K562 (cell line): ENCODE measurements at regions not wholly inside any gene's neighbourhood (a gene's known extent, or its start where the extent isn't known, plus 50 kb on each side); places are given as distances from the start of the nearest gene placed in this dataset.

Experiments used
- FOXM1 ChIP-seq, 2 experiments: fragments of 450-650 bp in 1 of 2; sonication (generic) in 1 of 2; formaldehyde crosslinking in 1 of 2; IDR thresholded peaks; 2 replicates each; pipeline versions ENCODE4 v1.6.1 to v1.9.0; 2017 to 2022; ENCODE audit warnings: low read depth in 2 of 2, mild to moderate bottlenecking in 2 of 2, missing genetic modification reagents in 1 of 2, moderate library complexity in 1 of 2
- HDAC1 ChIP-seq, 2 experiments: fragments of 450-650 bp; IDR thresholded peaks; 2 replicates each; pipeline ENCODE4 v1.6.1; 2016 to 2017; ENCODE audit warnings: inconsistent platforms in 1 of 2, mild to moderate bottlenecking in 1 of 2, moderate library complexity in 1 of 2
- JUN ChIP-seq, 2 experiments: sonication (generic) in 1 of 2; formaldehyde crosslinking in 1 of 2; IDR thresholded peaks; 2 replicates each; pipeline versions ENCODE4 v1.6.1 to v1.8.0; 2012 to 2022; ENCODE audit warnings: borderline replicate concordance in 2 of 2, mild to moderate bottlenecking in 2 of 2, improper control_type of control experiment in 1 of 2, low read depth in 1 of 2, low read length in 1 of 2, missing genetic modification reagents in 1 of 2
- JUND ChIP-seq, 2 experiments: IDR thresholded peaks; 2 replicates in 1 of 2; 3 replicates in 1 of 2; pipeline ENCODE4 v1.6.1; 2011; ENCODE audit warnings: borderline replicate concordance in 2 of 2, low read depth in 2 of 2, low read length in 2 of 2, improper control_type of control experiment in 1 of 2, missing biosample characterization in 1 of 2, missing genetic modification characterization in 1 of 2, missing genetic modification reagents in 1 of 2
- RFX5 ChIP-seq: IDR thresholded peaks from 2 replicates; pipeline ENCODE4 v1.6.1; 2011; ENCODE audit warnings: low read depth, mild to moderate bottlenecking, improper control_type of control experiment, low read length
- TAF1 ChIP-seq: IDR thresholded peaks from 2 replicates; pipeline ENCODE4 v1.6.1; 2011; ENCODE audit warnings: mild to moderate bottlenecking, low read length, moderate library complexity; ENCODE audit not compliant: insufficient read depth, control insufficient read depth, severe bottlenecking; ENCODE audit errors: extremely low read depth
- TCF7 ChIP-seq: sonication (generic); IDR thresholded peaks from 2 replicates; pipeline ENCODE4 v1.6.1; 2016; ENCODE audit warnings: antibody characterized with exemption, borderline replicate concordance
- YY1 ChIP-seq, 3 experiments: IDR thresholded peaks; 2 replicates each; pipeline ENCODE4 v1.6.1; 2011; ENCODE audit warnings: low read length in 2 of 3, mild to moderate bottlenecking in 2 of 3, moderate library complexity in 2 of 3, borderline replicate concordance in 1 of 3, control low read depth in 1 of 3, low read depth in 1 of 3; ENCODE audit not compliant: insufficient read depth in 3 of 3, insufficient replicate concordance in 2 of 3, control insufficient read depth in 1 of 3, insufficient read length in 1 of 3; ENCODE audit errors: extremely low read depth in 1 of 3
- TF ChIP-seq, protein P1 (sequence below), 3 experiments: IDR thresholded peaks in 2 of 3; conservative IDR thresholded peaks in 1 of 3; 2 replicates each; pipeline ENCODE4 v1.5.1; 2011 to 2012; ENCODE audit warnings: low read length in 3 of 3, mild to moderate bottlenecking in 3 of 3, control low read depth in 2 of 3, improper control_type of control experiment in 1 of 3, inconsistent platforms in 1 of 3, low read depth in 1 of 3, mixed read lengths in 1 of 3, moderate library complexity in 1 of 3; ENCODE audit not compliant: insufficient read depth in 2 of 3
- TF ChIP-seq, protein P2 (sequence below): fragments of 450-650 bp; formaldehyde crosslinking; IDR thresholded peaks from 2 replicates; pipeline ENCODE4 v1.4.0; 2020; ENCODE audit warnings: mild to moderate bottlenecking, moderate library complexity
- TF ChIP-seq, protein P3 (sequence below), 2 experiments: fragments of 450-650 bp; formaldehyde crosslinking in 1 of 2; IDR thresholded peaks; 2 replicates each; pipeline versions ENCODE4 v1.4.0 to v1.6.1; 2014 to 2020; ENCODE audit warnings: mild to moderate bottlenecking in 2 of 2, borderline replicate concordance in 1 of 2, low read depth in 1 of 2
- TF ChIP-seq, protein P4 (sequence below): sonication (generic); formaldehyde crosslinking; IDR thresholded peaks from 2 replicates; pipeline ENCODE4 v1.5.0; 2020; ENCODE audit warnings: missing genetic modification reagents

DNA sequence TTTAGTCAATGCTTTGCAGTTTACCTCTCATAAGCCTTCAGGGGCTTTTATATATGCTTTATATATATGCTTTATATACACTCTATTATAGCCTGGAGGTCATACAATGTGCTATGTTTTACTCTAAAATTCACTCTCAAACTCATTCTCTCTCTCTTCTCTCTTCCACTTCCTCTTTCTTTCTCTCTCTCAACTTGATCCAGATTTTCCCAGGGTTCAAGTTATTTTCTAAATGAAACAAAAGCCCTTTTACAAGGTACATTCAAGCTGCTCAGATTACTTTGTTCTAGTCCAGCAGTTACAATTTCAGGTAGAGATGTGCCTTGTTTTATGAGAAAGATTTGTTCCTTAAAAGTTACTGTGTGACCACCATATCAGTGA is 79.6 kb upstream of the ACP3 start:
- TF ChIP-seq, protein P1, sequence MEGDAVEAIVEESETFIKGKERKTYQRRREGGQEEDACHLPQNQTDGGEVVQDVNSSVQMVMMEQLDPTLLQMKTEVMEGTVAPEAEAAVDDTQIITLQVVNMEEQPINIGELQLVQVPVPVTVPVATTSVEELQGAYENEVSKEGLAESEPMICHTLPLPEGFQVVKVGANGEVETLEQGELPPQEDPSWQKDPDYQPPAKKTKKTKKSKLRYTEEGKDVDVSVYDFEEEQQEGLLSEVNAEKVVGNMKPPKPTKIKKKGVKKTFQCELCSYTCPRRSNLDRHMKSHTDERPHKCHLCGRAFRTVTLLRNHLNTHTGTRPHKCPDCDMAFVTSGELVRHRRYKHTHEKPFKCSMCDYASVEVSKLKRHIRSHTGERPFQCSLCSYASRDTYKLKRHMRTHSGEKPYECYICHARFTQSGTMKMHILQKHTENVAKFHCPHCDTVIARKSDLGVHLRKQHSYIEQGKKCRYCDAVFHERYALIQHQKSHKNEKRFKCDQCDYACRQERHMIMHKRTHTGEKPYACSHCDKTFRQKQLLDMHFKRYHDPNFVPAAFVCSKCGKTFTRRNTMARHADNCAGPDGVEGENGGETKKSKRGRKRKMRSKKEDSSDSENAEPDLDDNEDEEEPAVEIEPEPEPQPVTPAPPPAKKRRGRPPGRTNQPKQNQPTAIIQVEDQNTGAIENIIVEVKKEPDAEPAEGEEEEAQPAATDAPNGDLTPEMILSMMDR (IDR thresholded peaks at IDR 0.05 in 2 of 3, conservative IDR thresholded peaks at IDR 0.05 in 1 of 3; ENCODE audit: insufficient read depth in 2 of 3, low read depth in 1 of 3, low read length in 3 of 3) = no peak
- TF ChIP-seq, protein P2, sequence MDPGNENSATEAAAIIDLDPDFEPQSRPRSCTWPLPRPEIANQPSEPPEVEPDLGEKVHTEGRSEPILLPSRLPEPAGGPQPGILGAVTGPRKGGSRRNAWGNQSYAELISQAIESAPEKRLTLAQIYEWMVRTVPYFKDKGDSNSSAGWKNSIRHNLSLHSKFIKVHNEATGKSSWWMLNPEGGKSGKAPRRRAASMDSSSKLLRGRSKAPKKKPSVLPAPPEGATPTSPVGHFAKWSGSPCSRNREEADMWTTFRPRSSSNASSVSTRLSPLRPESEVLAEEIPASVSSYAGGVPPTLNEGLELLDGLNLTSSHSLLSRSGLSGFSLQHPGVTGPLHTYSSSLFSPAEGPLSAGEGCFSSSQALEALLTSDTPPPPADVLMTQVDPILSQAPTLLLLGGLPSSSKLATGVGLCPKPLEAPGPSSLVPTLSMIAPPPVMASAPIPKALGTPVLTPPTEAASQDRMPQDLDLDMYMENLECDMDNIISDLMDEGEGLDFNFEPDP (CRISPR knock-in tag) = no peak
- TF ChIP-seq, protein P3, sequence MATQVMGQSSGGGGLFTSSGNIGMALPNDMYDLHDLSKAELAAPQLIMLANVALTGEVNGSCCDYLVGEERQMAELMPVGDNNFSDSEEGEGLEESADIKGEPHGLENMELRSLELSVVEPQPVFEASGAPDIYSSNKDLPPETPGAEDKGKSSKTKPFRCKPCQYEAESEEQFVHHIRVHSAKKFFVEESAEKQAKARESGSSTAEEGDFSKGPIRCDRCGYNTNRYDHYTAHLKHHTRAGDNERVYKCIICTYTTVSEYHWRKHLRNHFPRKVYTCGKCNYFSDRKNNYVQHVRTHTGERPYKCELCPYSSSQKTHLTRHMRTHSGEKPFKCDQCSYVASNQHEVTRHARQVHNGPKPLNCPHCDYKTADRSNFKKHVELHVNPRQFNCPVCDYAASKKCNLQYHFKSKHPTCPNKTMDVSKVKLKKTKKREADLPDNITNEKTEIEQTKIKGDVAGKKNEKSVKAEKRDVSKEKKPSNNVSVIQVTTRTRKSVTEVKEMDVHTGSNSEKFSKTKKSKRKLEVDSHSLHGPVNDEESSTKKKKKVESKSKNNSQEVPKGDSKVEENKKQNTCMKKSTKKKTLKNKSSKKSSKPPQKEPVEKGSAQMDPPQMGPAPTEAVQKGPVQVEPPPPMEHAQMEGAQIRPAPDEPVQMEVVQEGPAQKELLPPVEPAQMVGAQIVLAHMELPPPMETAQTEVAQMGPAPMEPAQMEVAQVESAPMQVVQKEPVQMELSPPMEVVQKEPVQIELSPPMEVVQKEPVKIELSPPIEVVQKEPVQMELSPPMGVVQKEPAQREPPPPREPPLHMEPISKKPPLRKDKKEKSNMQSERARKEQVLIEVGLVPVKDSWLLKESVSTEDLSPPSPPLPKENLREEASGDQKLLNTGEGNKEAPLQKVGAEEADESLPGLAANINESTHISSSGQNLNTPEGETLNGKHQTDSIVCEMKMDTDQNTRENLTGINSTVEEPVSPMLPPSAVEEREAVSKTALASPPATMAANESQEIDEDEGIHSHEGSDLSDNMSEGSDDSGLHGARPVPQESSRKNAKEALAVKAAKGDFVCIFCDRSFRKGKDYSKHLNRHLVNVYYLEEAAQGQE (IDR thresholded peaks at IDR 0.05; ENCODE audit: borderline replicate concordance) = no peak
- TF ChIP-seq, protein P3 (CRISPR knock-in tag; IDR thresholded peaks at IDR 0.05; ENCODE audit: low read depth) = no peak
- TF ChIP-seq YY1 (IDR thresholded peaks at IDR 0.05; ENCODE audit: borderline replicate concordance in 1 of 3, control insufficient read depth in 1 of 3, extremely low read depth in 1 of 3, insufficient read depth in 3 of 3, insufficient read length in 1 of 3, insufficient replicate concordance in 2 of 3, low read depth in 1 of 3, low read length in 2 of 3) = no peak
- no peak for TF ChIP-seq TAF1
- TF ChIP-seq JUN (IDR thresholded peaks at IDR 0.05; ENCODE audit: borderline replicate concordance, low read depth, low read length) = no peak
- TF ChIP-seq JUN (CRISPR knock-in tag; IDR thresholded peaks at IDR 0.05; ENCODE audit: borderline replicate concordance) = no peak
- no peak for TF ChIP-seq JUND (IDR thresholded peaks at IDR 0.05; ENCODE audit: borderline replicate concordance, low read depth, low read length)
- TF ChIP-seq JUND (tag; IDR thresholded peaks at IDR 0.05; ENCODE audit: borderline replicate concordance, low read depth, low read length) = no peak
- no peak for TF ChIP-seq RFX5
- TF ChIP-seq, protein P4, sequence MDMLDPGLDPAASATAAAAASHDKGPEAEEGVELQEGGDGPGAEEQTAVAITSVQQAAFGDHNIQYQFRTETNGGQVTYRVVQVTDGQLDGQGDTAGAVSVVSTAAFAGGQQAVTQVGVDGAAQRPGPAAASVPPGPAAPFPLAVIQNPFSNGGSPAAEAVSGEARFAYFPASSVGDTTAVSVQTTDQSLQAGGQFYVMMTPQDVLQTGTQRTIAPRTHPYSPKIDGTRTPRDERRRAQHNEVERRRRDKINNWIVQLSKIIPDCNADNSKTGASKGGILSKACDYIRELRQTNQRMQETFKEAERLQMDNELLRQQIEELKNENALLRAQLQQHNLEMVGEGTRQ (CRISPR knock-in tag) = no peak
- TF ChIP-seq TCF7 = no peak
- TF ChIP-seq HDAC1 (IDR thresholded peaks at IDR 0.05) = no peak
- no peak for TF ChIP-seq FOXM1 (IDR thresholded peaks at IDR 0.05; ENCODE audit: low read depth)
- TF ChIP-seq FOXM1 (CRISPR knock-in tag; IDR thresholded peaks at IDR 0.05; ENCODE audit: low read depth) = no peak
